Non-pigmented ciliary epithelial cell (primary cell): ENCODE measurements at regions not wholly inside any gene's neighbourhood (a gene's known extent, or its start where the extent isn't known, plus 50 kb on each side); places are given as distances from the start of the nearest gene placed in this dataset.
"Not testable (repeated sequence)": the region's sequence is repeated elsewhere in the genome, so short reads cannot be mapped to it uniquely, and the experiment has no call there.

Experiments
- DNase-seq: peaks from one replicate; pipeline ENCODE4 v3.0.0-alpha.2; 2010; ENCODE audit warnings: low read depth

DNA sequence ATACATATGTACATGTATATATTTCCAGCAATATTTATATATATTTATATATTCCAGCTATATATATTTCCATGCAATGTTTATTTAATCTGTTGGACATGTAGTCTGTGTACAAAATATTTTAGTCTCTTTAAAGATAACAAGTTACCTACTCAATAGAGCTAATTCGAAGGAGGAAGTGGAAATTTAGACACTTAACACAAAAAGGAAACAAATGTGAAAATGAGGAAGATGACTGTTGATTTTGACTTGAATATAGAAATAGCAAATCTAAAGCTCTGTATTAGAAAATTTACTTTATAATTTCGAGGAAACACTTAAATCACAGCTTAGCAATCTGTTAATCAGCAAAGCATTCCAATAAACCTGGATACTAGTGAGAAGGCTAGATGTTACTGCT, 1064.4 kb downstream of the PCDH7 start:
- DNase-seq, result no peak

DNA sequence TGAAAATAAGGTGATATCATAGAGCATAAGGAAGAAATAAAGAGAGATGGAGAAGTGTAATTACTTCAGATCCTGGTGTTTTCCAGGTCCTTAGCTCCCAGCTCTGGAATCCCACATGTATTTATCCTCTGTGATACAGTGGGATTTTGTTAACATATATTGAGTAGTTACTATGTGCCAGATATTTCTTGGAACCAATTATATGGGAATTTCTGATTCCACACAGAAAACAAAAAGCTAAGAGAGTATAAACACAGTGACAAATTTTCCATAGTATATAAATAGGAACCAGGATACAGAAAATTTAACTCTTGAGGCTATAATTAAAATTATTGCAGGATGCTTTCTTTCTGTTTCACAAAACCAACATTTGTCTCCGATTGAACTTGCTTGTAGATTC, 1067.5 kb downstream of the PCDH7 start:
- no peak for DNase-seq

DNA sequence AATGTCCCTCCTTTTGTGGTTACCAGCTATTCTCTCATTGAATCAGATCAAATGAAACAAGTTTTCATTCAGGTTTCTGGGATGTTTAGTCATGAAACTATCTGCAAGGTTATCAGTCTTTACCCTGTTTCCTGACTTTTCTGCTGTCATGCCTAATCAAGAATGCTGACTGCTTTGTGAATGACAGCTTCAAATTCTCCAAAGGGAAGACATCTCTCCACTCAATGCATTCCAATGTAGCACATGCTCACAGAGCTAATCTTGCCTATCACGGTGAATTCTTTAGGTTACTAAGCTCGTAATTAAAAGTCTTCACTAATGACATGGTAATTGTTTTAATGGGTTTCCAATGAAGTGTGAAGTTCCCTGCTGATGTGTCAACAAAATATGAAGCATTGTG, 1068.5 kb downstream of the PCDH7 start:
- DNase-seq, result no peak

DNA sequence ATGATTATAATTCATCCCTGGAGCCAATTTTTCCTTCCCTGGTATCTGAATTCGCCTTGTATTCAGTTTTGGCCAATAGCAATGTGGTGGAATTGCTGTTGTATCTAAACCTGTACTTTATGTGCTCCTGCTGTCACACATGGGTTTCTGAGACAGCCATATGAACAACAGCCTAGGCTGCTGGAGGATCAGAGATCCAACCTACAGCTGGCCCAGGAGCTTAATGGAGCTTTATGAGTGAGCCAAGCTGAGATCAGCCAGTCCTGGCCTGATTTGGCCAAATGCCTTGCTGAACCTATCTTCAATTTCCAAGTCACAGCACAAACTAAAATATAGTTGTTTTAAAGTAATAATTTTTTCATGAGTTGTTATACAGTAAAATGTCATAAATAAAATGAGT, 1071.5 kb downstream of the PCDH7 start:
- DNase-seq, result no peak

DNA sequence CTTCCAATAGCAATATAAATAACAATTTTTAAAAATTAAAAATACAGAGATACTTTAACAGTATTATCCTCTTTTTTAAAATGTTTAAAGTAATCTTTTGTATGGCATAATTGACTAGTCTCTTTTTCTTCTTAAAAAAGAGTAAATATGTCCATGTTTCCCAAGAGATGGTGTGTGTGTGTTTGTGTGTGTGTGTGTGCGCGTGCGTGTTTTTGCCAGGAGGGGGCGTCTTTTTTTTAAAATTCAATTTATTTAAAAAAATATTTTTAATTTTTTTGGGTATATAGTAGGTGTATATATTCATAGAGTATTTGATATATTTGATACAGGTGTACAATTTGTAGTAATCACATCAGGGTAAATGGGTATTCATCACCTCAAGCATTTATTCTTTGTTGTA, 1073.7 kb downstream of the PCDH7 start:
- no peak for DNase-seq

DNA sequence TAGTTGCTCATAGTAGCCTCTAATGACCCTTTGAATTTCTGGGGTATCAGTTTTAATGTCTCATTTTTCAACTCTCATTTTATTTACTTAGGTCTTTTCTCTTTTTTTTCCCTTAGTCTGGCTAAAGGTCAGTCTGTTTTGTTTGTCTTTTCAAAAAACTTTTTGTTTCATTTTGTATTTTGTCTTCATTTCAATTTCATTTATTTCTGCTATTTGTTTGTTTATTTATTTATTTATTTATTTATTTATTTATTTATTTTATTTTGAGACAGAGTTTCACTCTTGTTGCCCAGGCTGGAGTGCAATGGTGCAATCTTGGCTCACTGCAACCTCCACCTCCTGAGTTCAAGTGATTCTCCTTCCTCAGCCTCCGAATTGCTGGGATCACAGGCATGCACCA, 1076.9 kb downstream of the PCDH7 start:
- DNase-seq, result not testable (repeated sequence)

DNA sequence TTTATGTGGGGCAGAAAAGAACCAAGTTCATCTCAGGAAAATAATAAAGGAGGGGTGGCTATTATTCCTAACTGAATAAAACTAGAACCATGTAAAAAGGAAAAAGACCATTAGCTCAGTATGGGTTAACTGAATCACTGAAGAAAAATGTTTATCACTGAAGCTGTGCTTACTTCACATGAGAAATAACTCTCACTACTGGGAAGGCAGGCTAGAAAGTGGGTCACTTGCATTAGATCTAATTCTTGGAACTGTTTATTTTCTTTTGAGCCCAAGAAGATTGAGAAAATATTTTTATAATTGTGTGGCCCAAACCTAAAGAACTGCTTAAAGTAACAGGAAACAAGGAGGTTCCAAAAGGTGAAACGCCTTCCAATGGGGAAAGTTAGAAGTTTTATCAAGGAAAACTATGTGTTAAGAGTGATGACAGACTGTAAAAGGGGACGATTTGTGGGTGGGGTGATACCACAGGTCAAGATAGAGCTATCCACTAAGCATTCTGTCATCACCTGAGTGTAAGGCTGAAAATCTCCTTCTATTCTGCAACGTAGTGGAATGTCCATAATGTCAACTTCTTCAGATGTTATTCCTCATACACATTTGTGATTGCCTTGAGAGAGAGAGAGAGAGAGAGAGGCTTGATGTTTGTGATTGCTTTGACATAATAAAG, 1083.5 kb downstream of the PCDH7 start:
- no peak for DNase-seq

DNA sequence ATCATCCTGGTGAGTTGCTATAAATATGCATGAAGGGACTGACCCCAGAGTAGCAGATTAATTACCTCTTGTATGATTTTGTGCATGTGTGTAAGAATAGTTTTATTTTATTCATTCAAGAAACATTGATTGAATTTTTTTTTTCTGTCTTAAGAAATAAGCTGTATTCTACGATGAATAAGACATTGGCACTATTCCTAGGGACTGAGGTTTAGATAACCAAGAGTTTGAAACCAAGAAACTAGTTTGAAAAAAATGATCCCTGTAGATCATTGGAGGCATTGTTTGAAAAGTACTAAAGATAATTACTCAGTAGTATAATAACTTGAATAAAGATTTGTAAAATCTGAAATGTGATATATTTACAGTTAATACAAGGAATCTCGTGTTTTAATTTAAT, 1086.9 kb downstream of the PCDH7 start:
- no peak for DNase-seq

DNA sequence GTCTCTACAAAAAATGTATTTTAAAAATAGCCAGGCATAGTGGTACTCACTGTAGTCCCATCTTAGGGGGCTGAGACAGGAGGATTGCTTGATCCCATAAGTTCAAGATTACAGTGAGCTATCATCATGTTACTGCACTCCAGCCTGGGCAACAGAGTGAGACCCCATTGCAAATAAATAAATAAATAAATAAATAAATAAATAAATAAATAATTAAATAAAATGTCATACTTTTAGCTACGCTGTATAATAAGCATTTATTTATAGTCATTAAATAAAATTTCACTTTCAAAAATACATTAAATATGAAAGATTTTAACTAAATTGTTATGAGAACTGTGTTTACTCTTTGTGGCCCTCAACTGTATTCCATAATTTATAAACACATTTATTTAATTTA, 1124.2 kb downstream of the PCDH7 start:
- DNase-seq, result no peak

DNA sequence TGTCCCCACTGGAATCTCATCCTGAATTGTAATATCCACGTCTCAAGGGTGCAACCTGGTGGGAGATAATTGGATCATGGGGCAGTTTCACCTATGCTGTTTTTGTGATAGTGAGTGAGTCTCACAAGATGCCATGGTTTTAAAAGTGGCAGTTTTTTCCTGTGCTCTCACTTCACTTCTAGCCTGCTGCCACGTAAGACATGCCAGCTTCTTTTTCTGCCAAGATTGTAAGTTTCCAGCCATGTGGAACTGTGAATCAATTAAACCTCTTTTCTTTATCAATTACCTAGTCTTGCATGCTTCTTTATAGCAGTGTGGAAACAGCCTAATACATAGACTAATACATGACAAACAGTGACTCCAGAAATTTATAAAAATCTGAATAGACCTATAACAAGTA, 1131.8 kb downstream of the PCDH7 start:
- no peak for DNase-seq

DNA sequence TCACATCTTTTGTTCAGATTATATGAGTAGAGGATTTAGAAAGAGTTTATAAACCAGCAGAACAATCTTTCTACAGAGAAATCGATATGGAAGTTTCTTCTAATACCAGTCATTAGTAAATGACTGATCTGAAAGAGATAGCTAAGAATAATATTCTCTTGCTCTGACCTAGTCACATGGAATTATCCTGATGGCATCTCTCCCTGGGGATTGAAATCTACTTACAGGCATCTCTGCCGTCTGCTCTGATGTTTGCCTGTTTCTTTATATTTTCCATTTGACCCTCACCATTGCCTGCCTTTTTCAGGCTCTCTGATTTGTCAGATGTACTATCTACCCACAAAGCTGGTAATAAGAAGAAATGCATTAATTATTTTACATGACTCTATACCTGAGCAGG, 1157.3 kb downstream of the PCDH7 start:
- no peak for DNase-seq

DNA sequence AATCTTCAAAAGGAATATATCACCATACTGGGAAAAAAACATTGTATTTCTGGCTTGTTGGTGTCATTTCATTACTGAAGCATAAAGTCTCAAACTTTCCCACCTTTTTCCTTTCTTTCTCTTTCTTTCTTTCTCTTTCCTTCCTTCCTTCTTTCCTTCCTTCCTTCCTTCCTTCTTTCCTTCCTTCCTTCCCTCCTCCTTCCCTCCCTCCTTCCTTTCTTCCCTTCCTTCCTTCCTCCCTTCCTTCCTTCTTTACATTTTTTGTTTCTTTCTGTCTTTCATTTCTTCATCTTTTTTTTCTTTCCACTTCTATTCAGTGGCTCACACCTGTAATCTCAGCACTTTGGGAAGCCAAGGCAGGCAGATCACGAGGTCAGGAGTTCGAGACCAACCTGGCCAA, 1160.7 kb downstream of the PCDH7 start:
- DNase-seq, result not testable (repeated sequence)

DNA sequence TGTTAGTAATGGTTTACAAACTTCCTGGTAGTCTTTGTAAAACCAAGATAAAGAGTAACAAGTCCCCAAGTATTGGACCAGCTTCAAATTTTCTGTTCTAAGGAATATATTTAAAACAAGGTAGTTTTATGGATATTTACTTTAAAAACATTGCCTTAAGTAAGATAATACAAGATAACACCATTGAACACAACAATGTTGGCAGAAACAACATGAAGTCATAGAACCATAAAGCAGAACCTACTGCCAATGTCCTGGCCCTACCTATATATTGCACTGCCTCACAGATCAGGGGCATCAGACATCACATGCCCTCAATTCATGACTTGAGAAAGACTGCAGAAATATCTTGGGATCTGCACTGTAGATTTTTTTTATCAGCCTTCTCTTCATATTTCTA, 1176.2 kb downstream of the PCDH7 start:
- DNase-seq, result no peak

DNA sequence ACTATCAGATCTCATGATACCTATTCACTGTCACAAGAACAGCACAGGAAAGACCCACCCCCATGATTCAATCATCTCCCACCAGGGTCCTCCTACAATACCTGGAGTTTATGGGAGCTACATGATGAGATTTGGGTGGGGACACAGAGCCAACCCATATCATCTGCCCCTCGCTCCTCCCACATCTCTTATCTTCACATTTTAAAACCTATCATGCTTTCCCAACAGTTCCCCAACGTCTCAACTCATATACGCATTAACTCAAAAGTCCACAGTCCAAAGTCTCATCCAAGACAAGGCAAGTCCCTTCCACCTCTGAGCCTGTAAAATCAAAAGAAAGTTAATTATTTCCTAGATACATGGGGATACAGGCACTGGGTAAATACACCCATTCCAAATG, 1185.2 kb downstream of the PCDH7 start:
- no peak for DNase-seq

DNA sequence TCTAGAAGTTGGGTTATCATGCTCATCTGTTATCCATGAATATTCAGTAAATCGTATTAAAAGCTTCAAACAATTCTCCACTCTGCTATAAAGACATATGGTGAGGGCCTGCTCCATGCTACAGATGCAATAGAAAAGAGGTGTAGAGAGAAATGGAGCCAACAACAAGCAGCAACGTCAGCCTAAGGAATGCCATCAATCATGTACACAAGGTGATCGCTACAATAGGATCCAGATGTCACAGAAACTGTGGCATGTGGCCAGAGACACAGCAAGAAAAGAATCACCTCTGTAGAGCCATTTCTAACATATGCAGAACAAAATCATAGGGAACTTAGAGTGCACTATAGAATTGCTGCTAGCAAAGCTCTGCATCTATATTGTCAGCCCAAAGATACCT, 1188.1 kb downstream of the PCDH7 start:
- no peak for DNase-seq

DNA sequence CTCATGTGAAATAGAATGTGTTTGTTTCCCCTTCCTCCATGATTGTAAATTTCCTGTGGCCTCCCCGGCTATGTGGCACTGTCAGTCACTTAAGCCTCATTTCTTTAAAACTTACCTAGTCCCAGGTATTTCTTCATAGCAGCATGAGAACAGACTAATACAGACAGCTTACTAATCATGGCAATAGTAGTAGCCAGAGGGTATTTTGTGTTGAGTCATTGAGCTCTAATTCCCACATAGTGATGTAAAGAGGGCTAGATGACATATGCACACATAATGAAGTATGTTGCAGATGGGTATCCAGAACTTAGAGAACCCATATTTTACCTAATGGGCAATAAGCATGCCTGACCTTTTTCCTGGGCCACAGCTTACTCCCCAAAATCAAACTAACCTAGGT, 1197.2 kb downstream of the PCDH7 start:
- DNase-seq, result no peak

DNA sequence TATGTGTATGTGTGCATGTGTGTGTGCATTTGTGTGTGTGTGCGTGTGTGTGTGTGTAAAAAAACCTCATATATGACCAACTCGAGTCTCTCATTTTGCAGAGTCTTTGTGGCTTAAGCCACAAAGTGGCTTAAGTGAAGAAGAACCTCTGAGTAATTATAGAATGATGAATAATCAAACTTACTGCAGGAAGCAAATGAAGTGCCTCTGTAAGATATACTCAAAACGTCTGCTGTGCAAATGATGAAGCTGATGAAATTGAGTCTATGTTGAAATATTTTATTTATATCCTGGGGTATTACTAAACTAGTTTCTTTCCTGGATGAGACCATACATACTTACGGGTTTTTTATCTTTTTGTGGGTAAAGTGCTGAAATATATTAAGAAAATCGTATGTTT, 1198.7 kb downstream of the PCDH7 start:
- DNase-seq, result no peak

DNA sequence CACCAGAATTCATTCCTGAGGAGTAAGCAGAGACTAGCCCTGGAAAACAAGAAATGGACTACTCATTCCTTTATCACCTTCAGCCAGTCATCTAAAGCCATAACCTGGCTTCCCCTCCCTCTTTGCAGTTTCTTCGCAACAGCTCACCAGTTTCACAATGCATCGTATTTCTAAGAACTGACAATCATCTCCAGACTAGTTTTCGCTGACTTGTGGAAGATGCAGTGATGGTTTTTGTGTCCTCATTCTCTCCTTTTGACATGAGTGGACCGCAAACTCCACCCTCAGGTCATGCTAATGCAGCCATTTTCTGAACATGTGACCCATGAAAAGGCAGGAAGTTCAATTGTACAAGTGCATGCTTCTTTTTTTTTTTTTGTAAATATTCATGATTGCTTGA, 1203.5 kb downstream of the PCDH7 start:
- DNase-seq, result no peak

DNA sequence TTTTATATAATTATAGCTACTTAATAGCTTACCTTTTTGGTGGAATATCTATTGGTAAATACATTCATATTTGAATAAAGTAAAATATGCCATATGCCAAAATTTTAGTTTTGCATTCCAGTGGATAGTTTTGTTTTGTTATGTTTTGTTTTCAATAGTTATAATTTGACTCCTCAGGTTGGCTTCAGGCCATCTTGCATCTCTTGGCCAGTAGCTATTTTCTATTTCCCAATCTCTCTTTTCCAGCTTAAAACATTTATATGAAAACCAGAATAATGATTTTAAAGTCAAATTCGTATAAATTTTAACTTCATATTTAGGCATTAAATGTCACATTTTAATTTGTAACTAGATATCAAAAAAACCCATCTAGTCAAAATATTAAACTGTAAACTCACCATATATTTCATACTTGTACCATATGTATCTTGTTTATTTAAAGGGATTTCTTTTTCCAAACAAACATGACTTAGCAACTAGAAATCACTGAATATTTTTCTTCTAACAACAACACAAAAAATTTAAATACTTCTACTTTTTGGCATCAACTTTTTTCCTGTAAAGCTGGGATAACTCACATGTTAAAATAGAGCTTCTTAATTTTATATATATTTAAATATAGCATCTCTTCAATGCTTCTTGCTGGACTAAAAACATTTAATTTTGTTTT, 1209.6 kb downstream of the PCDH7 start:
- no peak for DNase-seq

DNA sequence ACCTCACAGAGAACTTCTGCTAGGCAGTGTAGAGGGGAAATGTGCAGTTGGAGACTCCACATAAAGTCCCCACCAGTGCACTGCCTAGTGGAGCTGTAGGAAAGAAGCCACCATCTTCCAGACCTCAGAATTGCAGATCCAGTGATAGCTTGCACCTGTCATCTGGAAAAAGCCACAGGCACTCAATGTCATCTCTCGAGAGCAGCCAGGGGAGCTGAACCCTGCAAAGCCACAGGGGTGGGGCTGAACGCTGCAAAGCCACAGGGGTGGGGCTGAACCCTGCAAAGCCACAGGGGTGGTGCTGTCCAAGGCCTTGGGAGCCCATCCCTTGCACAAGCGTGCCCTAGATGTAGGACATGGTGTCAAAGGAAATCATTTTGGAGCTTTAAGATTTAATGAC, 1226.3 kb downstream of the PCDH7 start:
- DNase-seq, result no peak

DNA sequence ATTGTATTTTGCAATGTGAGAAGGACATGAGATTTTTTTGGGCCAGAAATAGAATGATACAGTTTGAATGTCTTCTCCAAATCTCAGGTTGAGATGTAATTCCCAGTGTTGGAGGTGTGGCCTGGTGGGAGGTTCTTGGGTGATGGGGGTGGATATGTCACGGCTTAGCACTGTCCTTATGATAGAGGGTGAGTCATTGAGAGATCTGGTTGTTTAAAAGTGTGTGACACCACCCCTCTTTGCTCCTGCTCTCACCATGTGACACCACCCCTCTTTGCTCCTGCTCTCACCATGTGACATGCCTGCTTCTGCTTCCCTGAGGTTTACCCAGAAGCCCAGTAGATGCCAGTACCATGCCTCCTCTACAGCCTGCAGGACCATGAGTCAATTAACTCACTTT, 1226.9 kb downstream of the PCDH7 start:
- no peak for DNase-seq

DNA sequence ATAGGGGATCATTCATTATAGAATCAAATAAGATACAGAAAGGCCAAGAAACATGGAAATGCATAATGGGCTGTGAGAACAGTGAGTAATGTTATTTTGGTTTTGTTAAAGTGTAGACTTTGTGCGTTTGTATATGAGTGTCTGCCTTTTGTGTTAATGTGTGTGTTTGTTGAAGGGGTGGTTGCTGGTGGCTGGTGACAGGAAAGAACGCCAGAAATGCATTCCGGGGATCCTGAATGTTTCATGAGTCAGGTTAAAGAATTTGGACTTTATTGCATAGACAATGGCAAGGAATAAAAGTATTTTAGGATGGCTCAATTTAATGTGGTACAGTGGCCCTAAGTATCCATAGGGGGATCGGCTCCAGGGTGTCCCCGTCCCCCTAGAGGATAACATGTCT, 1228.9 kb downstream of the PCDH7 start:
- DNase-seq, result no peak

DNA sequence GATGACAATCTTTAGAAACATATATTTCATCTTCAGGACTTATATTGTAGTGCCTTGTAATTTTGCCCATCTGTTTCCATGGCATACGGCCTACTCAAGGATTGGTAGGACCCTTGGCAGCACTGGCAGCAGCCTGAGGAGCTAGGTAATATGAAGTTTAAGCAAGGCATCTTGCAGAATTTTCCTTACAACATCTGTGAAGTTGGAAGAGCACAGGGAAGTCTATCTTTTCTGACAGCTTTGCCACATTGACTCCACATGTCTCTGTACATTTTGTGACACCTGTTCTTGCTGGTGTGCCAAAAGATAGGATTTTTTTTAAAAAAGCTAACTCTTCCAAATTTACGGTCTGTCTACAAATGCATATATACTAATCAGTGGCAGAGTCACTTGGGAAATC, 1235.2 kb downstream of the PCDH7 start:
- DNase-seq, result no peak

DNA sequence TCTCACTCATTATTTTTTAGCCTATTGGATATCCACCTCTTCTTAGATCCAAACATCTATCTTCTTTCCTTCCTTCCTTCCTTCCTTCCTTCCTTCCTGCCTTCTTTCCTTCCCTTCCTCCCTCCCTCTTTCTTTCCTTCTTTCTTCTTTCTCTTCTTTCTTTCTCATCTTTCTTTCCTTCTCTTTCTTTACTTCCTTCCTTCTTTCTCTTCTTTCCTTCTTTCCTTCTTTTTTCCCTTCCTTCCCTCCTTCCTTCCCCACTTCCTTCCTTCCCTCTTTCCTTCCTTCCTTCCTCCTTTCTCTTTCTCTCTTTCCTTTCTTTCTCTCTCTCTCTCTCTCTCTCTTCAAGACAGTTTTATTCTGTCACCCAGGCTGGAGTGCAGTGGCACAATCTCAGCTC, 1239.8 kb downstream of the PCDH7 start:
- DNase-seq, result no peak
